GM12878 (cell line): ENCODE measurements at regions not wholly inside any gene's neighbourhood (a gene's known extent, or its start where the extent isn't known, plus 50 kb on each side); places are given as distances from the start of the nearest gene placed in this dataset.

Experiments used
- ATAC-seq: fragments of 200-7000 bp; cut with Tn5 transposase; 3 replicates; pipeline ENCODE4 v1.9.1; 2020; ENCODE audit warnings: mild to moderate bottlenecking, moderate library complexity
- BruUV-seq: library from RNA; stranded (reverse); fragments of 400-500 nt; replicated peaks from 2 replicates; lab custom pipeline; 2021; lab: Mats Ljungman, UMichigan
- CTCF ChIA-PET: fragments of 300-600 bp; sonication (Branson Sonifier 250); formaldehyde crosslinking; extraction: SDS; loops from one replicate; lab custom pipeline; 2021; ENCODE audit warnings: inconsistent platforms; lab: Yijun Ruan, JAX
- POLR2A ChIA-PET: fragments of 350-600 bp; formaldehyde crosslinking; extraction: SDS; loops from one replicate; lab custom pipeline; 2021; ENCODE audit warnings: inconsistent platforms; lab: Charles Lee
- RAD21 ChIA-PET: fragments of 300-600 bp; sonication (Branson Sonifier 250); formaldehyde crosslinking; loops from one replicate; lab custom pipeline; 2023; ENCODE audit warnings: antibody characterized with exemption; ENCODE audit not compliant: unreplicated experiment; lab: Charles Lee
- SMC1A ChIA-PET: fragments of 300-600 bp; sonication (Branson Sonifier 250); formaldehyde crosslinking; loops from one replicate; lab custom pipeline; 2023; ENCODE audit not compliant: unreplicated experiment, uncharacterized antibody; lab: Charles Lee
- DNase-seq: peaks from one replicate; pipeline ENCODE4 v3.0.0-alpha.2; 2011; ENCODE audit warnings: low read depth, low spot score
- FAIRE-seq: peaks from 3 replicates; lab custom pipeline; 2011; peaks lifted over from hg19 to GRCh38; lab: Jason Lieb, UNC
- H2AFZ ChIP-seq: 2 replicates; pipeline ENCODE4 v1.6.0; 2011; ENCODE audit warnings: low read depth, low read length, control low read depth; ENCODE audit not compliant: control insufficient read depth
- H3K27ac ChIP-seq: 2 replicates; pipeline ENCODE4 v1.5.1; 2011; ENCODE audit warnings: control low read depth; ENCODE audit not compliant: control insufficient read depth, insufficient read depth
- H3K27me3 ChIP-seq, 2 experiments: replicated peaks in 1 of 2; 2 replicates each; pipeline versions ENCODE4 v1.6.0 to v1.6.1; 2011; ENCODE audit warnings: low read length in 1 of 2; ENCODE audit not compliant: control insufficient read depth in 2 of 2, insufficient read depth in 2 of 2
- H3K36me3 ChIP-seq, 2 experiments: 2 replicates each; pipeline ENCODE4 v1.5.1; 2011; ENCODE audit warnings: low read length in 1 of 2; ENCODE audit not compliant: control insufficient read depth in 2 of 2, insufficient read depth in 2 of 2
- H3K4me1 ChIP-seq: 2 replicates; pipeline ENCODE4 v1.6.1; 2011; ENCODE audit warnings: mild to moderate bottlenecking, low read length, moderate library complexity, mixed read lengths; ENCODE audit not compliant: control insufficient read depth, insufficient read depth
- H3K4me2 ChIP-seq: 2 replicates; pipeline ENCODE4 v1.6.0; 2011; ENCODE audit warnings: control low read depth; ENCODE audit not compliant: control insufficient read depth, insufficient read depth
- H3K4me3 ChIP-seq: fragments of 200-600 bp; sonication (generic); 2 replicates; pipeline ENCODE4 v1.5.1; 2016
- H3K79me2 ChIP-seq: 2 replicates; pipeline ENCODE4 v1.6.0; 2011; ENCODE audit warnings: low read length; ENCODE audit not compliant: control insufficient read depth, insufficient read depth
- H3K9ac ChIP-seq: 2 replicates; pipeline ENCODE4 v1.8.0; 2011; ENCODE audit warnings: low read length, control low read depth, mixed read lengths; ENCODE audit not compliant: control insufficient read depth, insufficient read depth
- H3K9me3 ChIP-seq: replicated peaks from 3 replicates; pipeline ENCODE4 v1.5.1; 2011; ENCODE audit warnings: mild to moderate bottlenecking, low read length; ENCODE audit not compliant: control insufficient read depth, insufficient read depth
- H4K20me1 ChIP-seq: 2 replicates; pipeline ENCODE4 v1.6.0; 2011; ENCODE audit not compliant: control insufficient read depth, insufficient read depth
- BMI1 ChIP-seq: fragments of 450-650 bp; IDR thresholded peaks from 2 replicates; pipeline ENCODE4 v1.6.1; 2016; ENCODE audit warnings: mild to moderate bottlenecking, moderate library complexity, borderline replicate concordance
- BRCA1 ChIP-seq: IDR thresholded peaks from 2 replicates; pipeline ENCODE4 v1.6.1; 2011; ENCODE audit warnings: low read depth, low read length, improper control_type of control experiment
- CREM ChIP-seq: IDR thresholded peaks from 2 replicates; pipeline ENCODE4 v1.6.1; 2014; ENCODE audit warnings: antibody characterized with exemption, low read depth
- HDAC6 ChIP-seq: fragments of 200-600 bp; sonication (generic); IDR thresholded peaks from one replicate; pipeline ENCODE4 v1.8.0; 2017; ENCODE audit warnings: antibody characterized with exemption; ENCODE audit not compliant: unreplicated experiment
- IKZF2 ChIP-seq, 2 experiments: fragments of 450-650 bp; IDR thresholded peaks; 2 replicates each; pipeline ENCODE4 v1.6.1; 2017; ENCODE audit warnings: mild to moderate bottlenecking in 2 of 2, moderate library complexity in 2 of 2
- KAT2A ChIP-seq: conservative IDR thresholded peaks from 2 replicates; pipeline ENCODE4 v1.6.1; 2011; ENCODE audit warnings: low read depth, low read length; ENCODE audit not compliant: control insufficient read depth
- MEF2B ChIP-seq: fragments of 450-650 bp; IDR thresholded peaks from 2 replicates; pipeline ENCODE4 v1.6.1; 2018; ENCODE audit warnings: mild to moderate bottlenecking, moderate library complexity; ENCODE audit not compliant: partially characterized antibody, poor library complexity, severe bottlenecking
- MYC ChIP-seq: IDR thresholded peaks from 2 replicates; pipeline ENCODE4 v1.6.1; 2011; ENCODE audit warnings: mild to moderate bottlenecking, low read length, moderate library complexity, inconsistent platforms; ENCODE audit not compliant: insufficient read depth, insufficient replicate concordance, insufficient read length, severe bottlenecking
- NFIC ChIP-seq: IDR thresholded peaks from 2 replicates; pipeline ENCODE4 v1.6.1; 2012; ENCODE audit warnings: low read depth, mild to moderate bottlenecking, inconsistent platforms, low read length, moderate library complexity
- NR2F1 ChIP-seq: fragments of 450-650 bp; conservative IDR thresholded peaks from 2 replicates; pipeline ENCODE4 v1.6.1; 2017; ENCODE audit warnings: mild to moderate bottlenecking
- POLR2AphosphoS5 ChIP-seq: IDR thresholded peaks from 2 replicates; pipeline ENCODE4 v1.6.1; 2011; ENCODE audit warnings: mild to moderate bottlenecking, low read length, inconsistent platforms
- RFX5 ChIP-seq: IDR thresholded peaks from 2 replicates; pipeline ENCODE4 v1.6.1; 2011; ENCODE audit warnings: low read depth, low read length, improper control_type of control experiment
- SMC3 ChIP-seq: IDR thresholded peaks from 2 replicates; pipeline ENCODE4 v1.6.1; 2011; ENCODE audit warnings: low read length, improper control_type of control experiment, borderline replicate concordance
- SPI1 ChIP-seq: IDR thresholded peaks from 2 replicates; pipeline ENCODE4 v1.6.1; 2011; ENCODE audit warnings: low read depth, mild to moderate bottlenecking, low read length, moderate library complexity, borderline replicate concordance; ENCODE audit not compliant: insufficient read depth
- SUPT20H ChIP-seq: IDR thresholded peaks from 2 replicates; pipeline ENCODE4 v1.6.1; 2011; ENCODE audit warnings: low read depth, mild to moderate bottlenecking, low read length, moderate library complexity, borderline replicate concordance; ENCODE audit not compliant: control insufficient read depth
- TCF7 ChIP-seq: IDR thresholded peaks from 2 replicates; pipeline ENCODE4 v1.6.1; 2014; ENCODE audit warnings: antibody characterized with exemption, borderline replicate concordance
- ZBED1 ChIP-seq: IDR thresholded peaks from 2 replicates; pipeline ENCODE4 v1.6.1; 2016; ENCODE audit warnings: borderline replicate concordance
- WGBS: methylation state at CpG from one replicate; pipeline ENCODE4 v1.1.6; 2016; ENCODE audit warnings: low lambda C conversion rate; ENCODE audit not compliant: insufficient replicate concordance, insufficient coverage; ENCODE audit errors: missing lambda C conversion rate; 5-methylcytosine and 5-hydroxymethylcytosine counted together
- in situ Hi-C: fragments of 300-500 bp; cut with MboI; formaldehyde crosslinking; loops from 9 replicates; pipeline ENCODE4 v1.14.3; 2018; ENCODE audit warnings: mixed read lengths
- intact Hi-C: fragments of 100-400 bp; cut with micrococcal nuclease; formaldehyde crosslinking; loops from one replicate; pipeline ENCODE4 v1.14.2; 2022; ENCODE audit not compliant: unreplicated experiment
- TF ChIP-seq, protein P1 (sequence below): fragments of 450-650 bp; IDR thresholded peaks from 2 replicates; pipeline ENCODE4 v1.6.1; 2016; ENCODE audit warnings: mild to moderate bottlenecking
- TF ChIP-seq, protein P2 (sequence below): IDR thresholded peaks from 2 replicates; pipeline ENCODE4 v1.6.1; 2012; ENCODE audit warnings: low read depth, low read length, improper control_type of control experiment
- TF ChIP-seq, protein P3 (sequence below): fragments of 450-650 bp; IDR thresholded peaks from 2 replicates; pipeline ENCODE4 v1.6.1; 2017; ENCODE audit warnings: mild to moderate bottlenecking

DNA sequence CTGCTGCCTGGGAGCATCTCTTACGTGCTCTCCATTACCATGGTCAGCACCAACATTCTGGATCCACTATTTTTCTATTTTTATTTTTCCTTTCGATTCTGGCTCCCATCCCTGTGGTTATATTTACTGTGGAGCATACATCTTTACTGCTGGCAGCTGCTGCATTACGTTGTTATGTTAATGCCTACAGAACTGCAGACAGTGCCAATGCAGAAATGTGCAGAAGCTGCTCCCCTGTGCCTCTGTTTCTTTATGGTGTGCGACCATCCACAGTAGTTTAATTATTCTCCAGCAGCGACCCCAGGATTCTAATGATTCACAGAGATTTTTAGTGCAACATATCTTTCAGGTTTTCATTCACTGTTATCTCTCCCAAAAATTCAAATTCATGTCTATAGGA, 911.7 kb upstream of the SLITRK6 start:
- ChIA-PET SMC1A (interaction anchor here (0.6 kb wide), 1 partner anchor 10 kb away, joined by 3 read pairs; no protein-coding TSS in a partner anchor), POLR2A (no interaction called here), RAD21 (no interaction called here), CTCF (no interaction called here)
- 12% methylated on average over 5 of the region's 5 CpGs for WGBS
- H3K4me2 ChIP-seq = no peak overlapping the region
- H4K20me1 ChIP-seq = no peaks in the 10 kb centered on the region
- H3K36me3 ChIP-seq = no peaks in the 10 kb centered on the region
- no peak for FAIRE-seq
- no peak for DNase-seq
- H3K27ac ChIP-seq = no peak overlapping the region
- BruUV-seq = no TSS peak
- intact Hi-C loops = no loop called here
- no peak overlapping the region for H3K9ac ChIP-seq
- no peaks in the 10 kb centered on the region for H3K27me3 ChIP-seq
- in situ Hi-C loops = no loop called here
- no peaks in the 10 kb centered on the region for H3K4me1 ChIP-seq
- no peaks in the 10 kb centered on the region for H3K79me2 ChIP-seq
- no peak overlapping the region for H2AFZ ChIP-seq
- TF ChIP-seq SPI1 (no peak), NFIC (no peak), NR2F1 (no peak), ZBED1 (no peak), MEF2B (no peak), SMC3 (no peak), MYC (no peak), HDAC6 (no peak), KAT2A (no peak), CREM (no peak), BMI1 (no peak), BRCA1 (no peak), TCF7 (no peak), RFX5 (no peak), SUPT20H (no peak), IKZF2 (IDR thresholded peaks at IDR 0.05) (no peak), POLR2AphosphoS5 (no peak)
- TF ChIP-seq, protein P1, sequence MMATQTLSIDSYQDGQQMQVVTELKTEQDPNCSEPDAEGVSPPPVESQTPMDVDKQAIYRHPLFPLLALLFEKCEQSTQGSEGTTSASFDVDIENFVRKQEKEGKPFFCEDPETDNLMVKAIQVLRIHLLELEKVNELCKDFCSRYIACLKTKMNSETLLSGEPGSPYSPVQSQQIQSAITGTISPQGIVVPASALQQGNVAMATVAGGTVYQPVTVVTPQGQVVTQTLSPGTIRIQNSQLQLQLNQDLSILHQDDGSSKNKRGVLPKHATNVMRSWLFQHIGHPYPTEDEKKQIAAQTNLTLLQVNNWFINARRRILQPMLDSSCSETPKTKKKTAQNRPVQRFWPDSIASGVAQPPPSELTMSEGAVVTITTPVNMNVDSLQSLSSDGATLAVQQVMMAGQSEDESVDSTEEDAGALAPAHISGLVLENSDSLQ = no peak
- TF ChIP-seq, protein P2, sequence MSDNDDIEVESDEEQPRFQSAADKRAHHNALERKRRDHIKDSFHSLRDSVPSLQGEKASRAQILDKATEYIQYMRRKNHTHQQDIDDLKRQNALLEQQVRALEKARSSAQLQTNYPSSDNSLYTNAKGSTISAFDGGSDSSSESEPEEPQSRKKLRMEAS = no peak
- TF ChIP-seq, protein P3, sequence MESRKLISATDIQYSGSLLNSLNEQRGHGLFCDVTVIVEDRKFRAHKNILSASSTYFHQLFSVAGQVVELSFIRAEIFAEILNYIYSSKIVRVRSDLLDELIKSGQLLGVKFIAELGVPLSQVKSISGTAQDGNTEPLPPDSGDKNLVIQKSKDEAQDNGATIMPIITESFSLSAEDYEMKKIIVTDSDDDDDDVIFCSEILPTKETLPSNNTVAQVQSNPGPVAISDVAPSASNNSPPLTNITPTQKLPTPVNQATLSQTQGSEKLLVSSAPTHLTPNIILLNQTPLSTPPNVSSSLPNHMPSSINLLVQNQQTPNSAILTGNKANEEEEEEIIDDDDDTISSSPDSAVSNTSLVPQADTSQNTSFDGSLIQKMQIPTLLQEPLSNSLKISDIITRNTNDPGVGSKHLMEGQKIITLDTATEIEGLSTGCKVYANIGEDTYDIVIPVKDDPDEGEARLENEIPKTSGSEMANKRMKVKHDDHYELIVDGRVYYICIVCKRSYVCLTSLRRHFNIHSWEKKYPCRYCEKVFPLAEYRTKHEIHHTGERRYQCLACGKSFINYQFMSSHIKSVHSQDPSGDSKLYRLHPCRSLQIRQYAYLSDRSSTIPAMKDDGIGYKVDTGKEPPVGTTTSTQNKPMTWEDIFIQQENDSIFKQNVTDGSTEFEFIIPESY = no peak
- no peaks in the 10 kb centered on the region for H3K9me3 ChIP-seq
- no peak for ATAC-seq
- no peak overlapping the region for H3K4me3 ChIP-seq
